Activated CD4-positive, alpha-beta T cell treated with anti-CD3 and anti-CD28 coated beads, Interleukin-2, amount 10 ng/mL, durations not matched to agents 24 days and 14 days (primary cell): ENCODE measurements at regions not wholly inside any gene's neighbourhood (a gene's known extent, or its start where the extent isn't known, plus 50 kb on each side); places are given as distances from the start of the nearest gene placed in this dataset.
A peak's percentile ranks its signal among the peaks of the same experiment; 100 is the strongest.

Source experiments
- DNase-seq: peaks from one replicate; pipeline ENCODE4 v3.0.0; 2022
- H3K27ac Mint-ChIP-seq: one replicate; pipeline ENCODE4 v1.8.0; 2022; ENCODE audit warnings: mild to moderate bottlenecking, mixed read lengths
- H3K27me3 Mint-ChIP-seq: one replicate; pipeline ENCODE4 v1.8.0; 2022; ENCODE audit warnings: mixed read lengths
- H3K36me3 Mint-ChIP-seq: one replicate; pipeline ENCODE4 v1.8.0; 2022; ENCODE audit warnings: low read depth, mild to moderate bottlenecking, mixed read lengths
- H3K4me1 Mint-ChIP-seq: one replicate; pipeline ENCODE4 v1.8.0; 2021; ENCODE audit warnings: mixed read lengths
- H3K4me3 Mint-ChIP-seq: one replicate; pipeline ENCODE4 v1.8.0; 2022; ENCODE audit warnings: mild to moderate bottlenecking, moderate library complexity, mixed read lengths
- H3K9me3 Mint-ChIP-seq: one replicate; pipeline ENCODE4 v1.8.0; 2021; ENCODE audit warnings: mixed read lengths
- intact Hi-C: fragments of 100-400 bp; cut with micrococcal nuclease; formaldehyde crosslinking; loops from one replicate; pipeline ENCODE4 v1.15.1; 2023

DNA sequence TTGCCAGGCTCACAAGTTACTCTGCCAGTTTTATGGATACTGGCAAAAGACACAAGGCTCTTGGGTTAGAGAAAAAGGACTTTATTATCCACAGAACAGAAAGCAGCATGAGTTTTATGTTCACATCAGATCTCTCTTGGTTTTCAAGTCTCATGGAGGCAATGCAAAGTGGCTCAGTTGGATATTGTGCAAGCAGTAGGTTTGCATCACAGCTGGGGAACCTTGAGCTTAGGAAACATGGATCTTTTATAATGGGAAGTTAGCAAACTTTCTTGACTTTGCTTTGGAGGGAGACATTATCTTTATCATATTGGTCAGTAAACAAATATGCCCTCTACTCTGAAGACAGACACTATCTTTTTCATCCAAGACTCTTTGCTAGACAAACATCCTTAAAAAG lies 109.2 kb upstream of the GRPR start:
- no peaks in the 10 kb centered on the region for H3K36me3 Mint-ChIP-seq
- no peak for DNase-seq
- H3K27me3 Mint-ChIP-seq = no peaks in the 10 kb centered on the region
- H3K4me1 Mint-ChIP-seq = no peaks in the 10 kb centered on the region
- H3K9me3 Mint-ChIP-seq = no peaks in the 10 kb centered on the region
- H3K4me3 Mint-ChIP-seq = no peak overlapping the region
- intact Hi-C loops = no loop called here
- H3K27ac Mint-ChIP-seq = no peak overlapping the region

DNA sequence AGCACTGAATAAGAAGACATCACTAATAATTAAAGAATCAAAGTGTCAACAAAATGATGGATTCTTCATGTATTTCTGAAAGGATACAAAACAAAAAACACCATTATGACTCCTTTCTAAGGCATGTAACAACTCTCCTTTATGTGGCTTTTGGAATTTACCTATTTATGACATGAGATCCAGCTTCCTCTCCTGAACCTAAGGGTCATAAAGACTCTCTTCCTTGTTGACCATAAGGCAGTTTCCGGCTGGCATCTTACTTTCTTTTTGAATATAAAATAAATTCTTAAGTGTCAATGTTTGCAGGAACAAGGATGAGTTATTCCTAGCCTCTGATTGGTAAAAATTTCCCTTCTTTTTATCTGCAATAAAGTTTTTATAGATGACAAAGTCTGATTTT lies 111.1 kb upstream of the GRPR start:
- no peaks in the 10 kb centered on the region for H3K36me3 Mint-ChIP-seq

DNA sequence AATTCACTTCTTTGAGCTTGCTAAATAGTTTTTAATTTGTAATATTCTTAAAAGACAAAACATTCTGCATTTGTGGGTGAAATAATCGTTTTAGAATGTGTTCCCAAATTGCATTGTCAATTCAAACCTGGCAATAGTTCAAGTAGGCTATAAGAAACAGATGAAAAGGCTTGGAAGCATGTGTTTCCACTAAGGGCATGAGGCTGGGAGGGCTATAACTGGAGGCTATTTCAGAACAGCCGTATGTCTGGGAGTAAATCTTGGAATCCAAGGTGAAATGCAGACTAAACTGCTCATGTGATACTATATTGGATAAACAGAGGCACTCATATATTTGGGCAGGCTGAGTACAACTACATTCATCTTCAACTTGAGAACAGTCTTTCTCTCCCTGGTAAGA lies 117.4 kb upstream of the GRPR start:
- no peak for DNase-seq
- H3K4me3 Mint-ChIP-seq = no peak overlapping the region
- no peak overlapping the region for H3K27ac Mint-ChIP-seq
- no peaks in the 10 kb centered on the region for H3K4me1 Mint-ChIP-seq
- no peaks in the 10 kb centered on the region for H3K9me3 Mint-ChIP-seq
- intact Hi-C loops = no loop called here
- no peaks in the 10 kb centered on the region for H3K27me3 Mint-ChIP-seq
- no peaks in the 10 kb centered on the region for H3K36me3 Mint-ChIP-seq

More for the DNA sequence above, 111.1 kb upstream of the GRPR start:
- H3K27ac Mint-ChIP-seq = no peak overlapping the region
- no peaks in the 10 kb centered on the region for H3K27me3 Mint-ChIP-seq
- intact Hi-C loops = no loop called here
- H3K4me1 Mint-ChIP-seq = no peaks in the 10 kb centered on the region
- H3K4me3 Mint-ChIP-seq = no peak overlapping the region
- no peaks in the 10 kb centered on the region for H3K9me3 Mint-ChIP-seq
- no peak for DNase-seq

DNA sequence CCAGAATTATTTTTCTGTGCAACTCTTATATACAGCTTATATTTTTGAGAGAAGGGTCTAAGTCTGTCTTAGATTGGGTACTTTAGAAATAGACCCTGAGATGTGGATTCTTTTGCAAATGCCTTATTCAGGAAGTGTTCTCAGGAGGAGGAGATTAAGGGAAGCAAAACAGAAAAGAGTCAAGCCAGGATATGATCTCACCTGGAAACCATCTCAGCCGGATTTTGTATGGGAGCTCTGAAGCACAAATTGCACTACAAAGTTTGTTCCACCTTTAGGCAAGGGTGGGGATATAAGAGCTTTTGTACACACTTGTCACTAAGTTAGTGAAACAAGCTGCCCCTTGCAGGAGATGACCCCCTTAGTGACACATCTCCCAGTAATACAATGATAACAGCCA lies 121.2 kb upstream of the GRPR start:
- Mint-ChIP-seq H3K4me3 (no peak overlapping the region), H3K27ac (no peak overlapping the region), H3K9me3 (no peaks in the 10 kb centered on the region), H3K27me3 (no peaks in the 10 kb centered on the region), H3K36me3 (no peaks in the 10 kb centered on the region), H3K4me1 (no peaks in the 10 kb centered on the region)
- intact Hi-C loops = no loop called here
- no peak for DNase-seq

DNA sequence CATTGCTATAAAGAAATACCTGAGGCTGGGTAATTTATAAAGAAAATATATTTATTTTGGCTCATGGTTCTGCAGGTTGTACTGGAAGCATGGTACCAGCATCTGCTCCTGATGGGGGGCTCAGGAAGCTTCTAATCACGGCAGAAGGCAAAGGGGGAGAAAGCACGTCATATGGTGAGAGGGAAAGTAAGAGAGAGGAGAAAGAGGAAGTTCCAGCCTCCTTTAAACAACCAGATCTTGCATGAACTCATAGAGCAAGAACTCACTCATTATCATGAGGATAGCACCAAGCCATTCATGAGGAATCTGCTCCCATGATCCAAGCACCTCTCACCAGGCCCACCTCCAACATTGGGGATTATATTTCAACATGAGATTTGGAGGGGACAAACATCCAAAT lies 125.0 kb upstream of the GRPR start:
- Mint-ChIP-seq H3K9me3 (no peaks in the 10 kb centered on the region), H3K4me3 (no peak overlapping the region), H3K27ac (no peak overlapping the region), H3K36me3 (no peaks in the 10 kb centered on the region), H3K27me3 (no peaks in the 10 kb centered on the region), H3K4me1 (no peaks in the 10 kb centered on the region)
- DNase-seq = no peak
- intact Hi-C loops = no loop called here

DNA sequence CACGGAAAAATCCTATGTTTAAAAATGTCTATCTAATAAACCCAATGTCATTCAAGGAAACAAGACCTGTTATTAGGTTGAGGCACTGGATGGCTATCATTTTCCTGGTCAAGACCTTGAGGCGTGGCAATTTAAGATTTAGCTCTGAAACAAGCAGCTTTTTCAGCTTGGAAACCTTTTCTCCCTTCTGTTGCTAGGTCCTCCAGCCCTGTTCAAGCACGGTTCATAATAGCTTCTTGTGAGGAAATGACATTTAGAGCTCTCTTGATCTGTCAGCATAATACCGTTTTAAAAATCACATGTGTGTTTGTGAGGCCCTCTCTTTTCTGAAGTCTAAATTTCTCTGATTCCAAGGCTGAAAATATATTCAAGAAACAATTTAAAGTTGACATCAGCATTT lies 133.6 kb upstream of the GRPR start:
- Mint-ChIP-seq H3K4me3 (no peak overlapping the region), H3K36me3 (no peaks in the 10 kb centered on the region), H3K27me3 (no peaks in the 10 kb centered on the region), H3K27ac (no peak overlapping the region), H3K9me3 (peaks cover 4% of the 10 kb centered on the region), H3K4me1 (peaks cover 4% of the 10 kb centered on the region)
- intact Hi-C loops = no loop called here
- DNase-seq = no peak

DNA sequence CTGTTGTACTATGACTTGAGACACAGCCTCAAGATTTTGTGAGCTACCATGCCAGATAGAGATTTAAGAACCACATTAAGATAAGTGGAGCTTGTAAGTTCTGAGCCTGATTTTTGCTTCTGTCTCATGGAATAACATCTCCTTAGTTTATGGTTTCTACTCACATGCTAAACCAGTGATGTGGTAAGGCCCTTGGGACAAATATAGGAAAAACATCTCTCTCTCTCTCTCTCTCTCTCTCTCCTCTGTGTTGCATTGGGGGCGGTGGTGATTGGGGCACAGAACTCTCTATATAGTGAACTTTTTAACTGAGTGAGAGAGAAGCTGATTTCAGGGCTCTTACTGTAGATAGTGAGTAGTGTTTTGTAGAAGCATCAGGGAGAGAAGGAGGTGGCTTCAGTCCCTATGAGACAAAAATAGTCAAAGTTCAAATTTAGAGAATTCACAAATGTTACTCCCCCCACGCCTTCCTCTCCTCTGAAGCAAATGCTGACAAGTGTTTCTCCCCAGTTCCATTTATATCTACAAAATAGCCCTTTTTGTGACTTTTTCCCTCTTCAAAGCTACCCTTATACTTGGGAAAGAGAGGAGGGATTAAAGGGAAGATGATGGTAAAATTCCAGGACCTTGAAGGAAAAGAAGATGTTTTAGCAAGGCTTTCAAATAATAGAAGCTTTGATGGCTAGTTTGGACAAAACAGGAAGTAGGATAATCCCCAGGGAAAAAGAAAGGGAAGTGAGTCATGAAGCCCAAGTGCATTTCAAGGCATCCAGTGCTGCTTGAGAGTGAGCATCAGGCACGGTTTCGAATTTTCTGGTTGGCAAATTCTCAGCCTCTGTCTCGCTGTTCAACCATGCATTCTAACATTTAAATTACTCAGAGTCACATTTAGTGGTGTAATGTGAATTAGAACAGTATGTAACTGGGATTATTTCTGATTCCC lies 134.3 kb upstream of the AP1S2 start:
- DNase-seq = no peak
- Mint-ChIP-seq H3K9me3 (peaks cover 4% of the 10 kb centered on the region), H3K4me3 (no peak overlapping the region), H3K27me3 (no peaks in the 10 kb centered on the region), H3K27ac (no peak overlapping the region), H3K36me3 (no peaks in the 10 kb centered on the region), H3K4me1 (peaks cover 4% of the 10 kb centered on the region)
- intact Hi-C loops = no loop called here

DNA sequence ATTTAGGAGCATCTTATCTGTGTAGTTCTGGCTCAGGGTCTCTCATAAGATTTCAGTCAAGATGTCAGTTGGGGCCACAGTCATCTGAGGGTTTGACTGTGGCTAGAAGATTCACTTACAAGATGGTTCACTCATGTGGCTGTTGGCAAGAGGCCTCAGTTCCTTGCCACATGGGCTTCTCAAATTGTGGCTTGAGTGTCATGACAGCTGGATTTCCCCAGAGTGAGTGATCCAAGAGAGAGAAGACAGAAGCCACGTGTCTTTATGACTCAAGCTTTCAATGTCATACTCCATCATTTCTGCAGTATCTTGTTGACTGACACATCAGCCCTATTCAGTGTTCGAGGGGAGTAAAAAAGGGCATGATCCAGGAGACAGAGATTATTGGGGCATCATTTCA lies 131.3 kb upstream of the AP1S2 start:
- H3K36me3 Mint-ChIP-seq = no peaks in the 10 kb centered on the region
- no peaks in the 10 kb centered on the region for H3K27me3 Mint-ChIP-seq
- peaks cover 4% of the 10 kb centered on the region for H3K4me1 Mint-ChIP-seq
- H3K9me3 Mint-ChIP-seq = peaks cover 4% of the 10 kb centered on the region
- intact Hi-C loops = no loop called here
- no peak for DNase-seq
- H3K4me3 Mint-ChIP-seq = no peak overlapping the region
- no peak overlapping the region for H3K27ac Mint-ChIP-seq

DNA sequence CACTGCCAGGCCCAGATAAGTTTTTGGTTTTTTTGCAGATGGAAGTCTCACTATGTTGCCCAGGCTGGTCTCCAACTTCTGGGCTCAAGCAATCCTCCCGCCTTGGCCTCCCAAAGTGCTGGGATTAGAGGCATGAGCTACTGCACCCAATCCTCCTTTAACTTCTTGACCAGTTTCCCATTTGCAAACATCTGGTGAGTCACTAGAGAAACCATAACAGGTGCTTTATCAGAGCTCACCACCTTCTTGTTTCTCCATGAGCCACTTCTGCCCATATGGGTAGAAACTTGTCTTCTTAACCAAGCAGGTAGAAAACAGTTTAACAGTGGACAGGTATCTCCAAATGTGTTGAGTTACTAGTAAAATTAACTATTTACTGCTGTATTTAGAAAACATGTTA lies 128.4 kb upstream of the AP1S2 start:
- H3K9me3 Mint-ChIP-seq = peaks cover 4% of the 10 kb centered on the region
- H3K27me3 Mint-ChIP-seq = no peaks in the 10 kb centered on the region
- H3K36me3 Mint-ChIP-seq = no peaks in the 10 kb centered on the region
- DNase-seq = no peak
- peaks cover 4% of the 10 kb centered on the region for H3K4me1 Mint-ChIP-seq
- intact Hi-C loops = no loop called here
- H3K27ac Mint-ChIP-seq = no peak overlapping the region
- H3K4me3 Mint-ChIP-seq = no peak overlapping the region

DNA sequence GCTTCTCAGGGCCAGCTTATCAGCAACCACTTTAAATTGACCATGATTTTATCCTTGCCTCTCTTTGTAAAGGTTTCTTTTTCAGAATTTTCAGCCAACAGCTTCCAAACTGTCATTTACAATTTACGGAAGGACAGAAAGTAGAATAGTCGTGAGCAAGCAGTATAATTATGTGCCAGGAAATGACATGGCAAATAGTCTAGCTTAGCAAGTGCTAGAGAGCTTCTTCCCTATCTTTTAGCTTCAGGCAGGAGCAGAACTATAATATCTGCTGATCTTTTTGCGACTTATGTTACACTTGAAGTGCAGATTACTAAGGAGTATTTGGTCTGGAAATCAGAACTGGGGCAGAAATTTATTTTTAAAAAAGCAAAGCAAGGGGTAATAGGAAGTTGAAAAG lies 123.0 kb upstream of the AP1S2 start:
- intact Hi-C loops = loop anchor here (10.0 kb wide), 1 partner anchor 293 kb away; no protein-coding TSS in a partner anchor
- Mint-ChIP-seq H3K4me3 (no peak overlapping the region), H3K9me3 (no peaks in the 10 kb centered on the region), H3K4me1 (no peaks in the 10 kb centered on the region), H3K27me3 (no peaks in the 10 kb centered on the region), H3K27ac (no peak overlapping the region), H3K36me3 (no peaks in the 10 kb centered on the region)
- no peak for DNase-seq

DNA sequence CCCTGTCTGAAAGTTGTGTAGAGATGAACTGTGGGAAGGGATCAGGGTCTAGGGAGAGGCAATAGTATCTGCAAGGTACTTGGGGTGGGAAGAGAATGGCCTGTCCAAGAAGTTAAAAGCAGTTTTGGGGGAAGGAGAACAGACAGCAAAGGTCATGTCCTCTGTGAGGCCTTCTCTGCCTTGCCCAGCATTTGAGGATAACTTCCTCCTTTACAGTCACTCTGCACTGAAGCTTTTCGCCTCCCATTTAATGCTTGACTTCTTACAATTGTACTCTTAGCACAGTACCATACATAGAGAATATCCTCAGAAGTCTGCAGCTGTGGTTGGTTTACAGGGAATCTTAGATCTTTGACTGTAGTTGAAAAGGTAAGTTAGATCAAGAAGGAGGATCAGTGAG lies 121.8 kb upstream of the AP1S2 start:
- H3K27ac Mint-ChIP-seq = no peak overlapping the region
- H3K36me3 Mint-ChIP-seq = no peaks in the 10 kb centered on the region
- intact Hi-C loops = loop anchor here (10.0 kb wide), 1 partner anchor 292 kb away; no protein-coding TSS in a partner anchor
- no peak for DNase-seq
- no peaks in the 10 kb centered on the region for H3K4me1 Mint-ChIP-seq
- no peaks in the 10 kb centered on the region for H3K9me3 Mint-ChIP-seq
- H3K4me3 Mint-ChIP-seq = no peak overlapping the region
- no peaks in the 10 kb centered on the region for H3K27me3 Mint-ChIP-seq

DNA sequence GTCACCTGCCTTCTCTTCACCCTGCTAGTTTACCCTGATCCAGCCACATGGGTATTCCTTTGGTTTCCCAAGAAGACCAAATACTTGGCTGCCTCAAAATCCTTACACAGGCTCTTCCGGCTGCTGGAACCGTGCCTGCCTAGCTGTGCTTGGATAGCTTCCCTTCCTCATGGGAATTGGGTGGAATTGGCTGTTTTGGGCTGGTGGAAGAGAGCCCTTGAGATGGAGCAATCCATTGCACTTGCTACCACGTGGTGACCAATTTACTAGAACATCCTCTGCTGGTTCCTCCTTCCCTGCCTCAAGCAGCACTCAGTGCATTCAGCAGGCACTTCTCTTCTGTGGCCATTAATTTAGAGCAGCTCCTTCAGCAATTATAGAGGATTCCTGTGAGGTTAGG lies 119.3 kb upstream of the AP1S2 start:
- Mint-ChIP-seq H3K27me3 (peaks cover 1% of the 10 kb centered on the region), H3K36me3 (no peaks in the 10 kb centered on the region), H3K4me3 (no peak overlapping the region), H3K9me3 (no peaks in the 10 kb centered on the region), H3K27ac (no peak overlapping the region), H3K4me1 (peaks cover 2% of the 10 kb centered on the region)
- no peak for DNase-seq
- intact Hi-C loops = loop anchor here (2.0 to 10.0 kb wide), 2 partner anchors 213 to 289 kb away; no protein-coding TSS in a partner anchor

DNA sequence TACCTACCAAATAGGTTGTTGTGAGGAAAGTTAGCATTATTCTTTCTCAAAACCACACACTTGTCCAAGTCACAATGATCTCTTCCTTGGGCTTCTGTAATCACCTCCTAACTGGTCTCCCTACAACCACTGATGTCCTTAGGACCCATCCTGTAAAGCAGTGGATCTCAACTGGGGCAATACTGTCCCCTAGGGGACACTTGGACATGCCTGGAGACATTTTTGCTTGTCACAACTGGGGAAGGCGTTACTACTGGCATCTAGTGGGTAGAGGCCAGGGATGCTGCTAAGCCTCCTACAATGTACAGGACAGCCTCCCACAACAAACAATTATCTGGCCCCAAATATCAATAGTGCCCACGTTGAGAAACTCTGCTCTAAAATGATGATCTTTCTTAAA lies 118.7 kb upstream of the AP1S2 start:
- no peaks in the 10 kb centered on the region for H3K9me3 Mint-ChIP-seq
- peaks cover 1% of the 10 kb centered on the region for H3K27me3 Mint-ChIP-seq
- H3K36me3 Mint-ChIP-seq = no peaks in the 10 kb centered on the region
- H3K4me3 Mint-ChIP-seq = no peak overlapping the region
- intact Hi-C loops = loop anchor here (2.0 to 10.0 kb wide), 2 partner anchors 212 to 288 kb away; no protein-coding TSS in a partner anchor
- no peak overlapping the region for H3K27ac Mint-ChIP-seq
- H3K4me1 Mint-ChIP-seq = peaks cover 2% of the 10 kb centered on the region
- DNase-seq = peak; percentile 58

DNA sequence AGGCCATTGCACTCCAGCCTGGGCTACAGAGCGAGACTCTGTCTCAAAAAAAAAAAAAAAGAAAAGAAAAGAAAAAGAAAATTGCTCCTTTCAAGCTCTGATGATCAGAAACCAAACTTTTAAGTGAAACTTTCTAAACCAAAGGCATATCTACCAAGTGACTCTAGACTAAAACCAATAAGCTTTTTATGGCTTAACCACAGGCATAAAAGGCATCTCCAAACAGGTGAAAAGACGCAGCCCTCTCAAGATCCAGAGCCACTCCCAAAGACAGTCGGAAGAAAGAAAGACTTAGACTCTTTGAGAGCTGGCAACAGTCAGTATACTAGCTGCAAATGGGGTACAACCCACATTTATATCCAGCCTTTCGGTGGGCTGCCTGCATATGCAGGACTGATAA lies 117.1 kb upstream of the AP1S2 start:
- intact Hi-C loops = loop anchor here (2.0 to 10.0 kb wide), 2 partner anchors 211 to 287 kb away; no protein-coding TSS in a partner anchor
- H3K36me3 Mint-ChIP-seq = no peaks in the 10 kb centered on the region
- H3K27me3 Mint-ChIP-seq = peaks cover 1% of the 10 kb centered on the region
- H3K4me1 Mint-ChIP-seq = peaks cover 2% of the 10 kb centered on the region
- H3K4me3 Mint-ChIP-seq = no peak overlapping the region
- no peaks in the 10 kb centered on the region for H3K9me3 Mint-ChIP-seq
- no peak for DNase-seq
- no peak overlapping the region for H3K27ac Mint-ChIP-seq
